Hematopoietic multipotent progenitor cell (in vitro differentiated cells): ENCODE measurements at regions not wholly inside any gene's neighbourhood (a gene's known extent, or its start where the extent isn't known, plus 50 kb on each side); places are given as distances from the start of the nearest gene placed in this dataset.
"Not testable (repeated sequence)": the region's sequence is repeated elsewhere in the genome, so short reads cannot be mapped to it uniquely, and the experiment has no call there.

Experiments
- DNase-seq, 3 donors: peaks; one replicate each; pipeline ENCODE4 v3.0.0-alpha.2; 2011 to 2015; ENCODE audit warnings: low read depth in 2 of 3, low spot score in 2 of 3

- no peak for DNase-seq
Observed at GRCh38 chr1:173257805-173258204, 50.7 kb upstream of the TNFSF4 start.

GRCh38 chr1:173258479-173259264 is 51.5 kb upstream of the TNFSF4 start:
- no peak for DNase-seq

- DNase-seq = not testable (repeated sequence)
Observed at GRCh38 chr1:173260329-173260728, 53.2 kb upstream of the TNFSF4 start.

GRCh38 chr1:173266841-173267240 is 59.7 kb upstream of the TNFSF4 start:
- DNase-seq = no peak

GRCh38 chr1:173267453-173267945 is 60.4 kb upstream of the TNFSF4 start:
- no peak for DNase-seq

GRCh38 chr1:173268261-173268660 is 61.1 kb upstream of the TNFSF4 start:
- DNase-seq = no peak

- DNase-seq = no peak
Observed at GRCh38 chr1:173268786-173269277, 61.7 kb upstream of the TNFSF4 start.

GRCh38 chr1:173269490-173270230 is 62.5 kb upstream of the TNFSF4 start:
- no peak for DNase-seq

- no peak for DNase-seq
Observed at GRCh38 chr1:173270243-173270642, 63.1 kb upstream of the TNFSF4 start.

GRCh38 chr1:173271021-173271420 is 63.9 kb upstream of the TNFSF4 start:
- not testable (repeated sequence) for DNase-seq

- no peak for DNase-seq
Observed at GRCh38 chr1:173275496-173275895, 68.4 kb upstream of the TNFSF4 start.

- no peak for DNase-seq
Observed at GRCh38 chr1:173276922-173277800, 70.0 kb upstream of the TNFSF4 start.

GRCh38 chr1:173280899-173281660 is 73.9 kb upstream of the TNFSF4 start:
- no peak for DNase-seq

GRCh38 chr1:173285048-173285447 is 77.9 kb upstream of the TNFSF4 start:
- no peak for DNase-seq

GRCh38 chr1:173287785-173288184 is 80.7 kb upstream of the TNFSF4 start:
- no peak for DNase-seq

GRCh38 chr1:173293756-173294155 is 86.6 kb upstream of the TNFSF4 start:
- no peak for DNase-seq

- no peak for DNase-seq
Observed at GRCh38 chr1:173294843-173295242, 87.7 kb upstream of the TNFSF4 start.

- DNase-seq = no peak
Observed at GRCh38 chr1:173295391-173295790, 88.3 kb upstream of the TNFSF4 start.

- DNase-seq = no peak
Observed at GRCh38 chr1:173295995-173296394, 88.9 kb upstream of the TNFSF4 start.

- no peak for DNase-seq
Observed at GRCh38 chr1:173297798-173298391, 90.8 kb upstream of the TNFSF4 start.
